GM06990 (cell line): ENCODE measurements at regions not wholly inside any gene's neighbourhood (a gene's known extent, or its start where the extent isn't known, plus 50 kb on each side); places are given as distances from the start of the nearest gene placed in this dataset.

ENCODE experiments used
- DNase-seq: peaks from one replicate; pipeline ENCODE4 v3.0.0-alpha.2; 2011; ENCODE audit not compliant: insufficient read length; ENCODE audit errors: extremely low read depth
- H3K27me3 ChIP-seq: replicated peaks from 2 replicates; pipeline ENCODE4 v1.6.0; 2011; ENCODE audit warnings: low read length; ENCODE audit not compliant: control insufficient read depth, insufficient read depth
- H3K36me3 ChIP-seq: 2 replicates; pipeline ENCODE4 v1.5.1; 2011; ENCODE audit warnings: low read length; ENCODE audit not compliant: control insufficient read depth, insufficient read depth
- H3K4me3 ChIP-seq: replicated peaks from 2 replicates; pipeline ENCODE4 v1.5.1; 2011; ENCODE audit warnings: low read depth, mild to moderate bottlenecking, control low read depth, low read length
- TF ChIP-seq, protein P1 (sequence below): IDR thresholded peaks from 2 replicates; pipeline ENCODE4 v1.5.1; 2011; ENCODE audit warnings: low read length, control low read depth, mild to moderate bottlenecking, inconsistent platforms; ENCODE audit not compliant: insufficient read depth, poor library complexity, severe bottlenecking

DNA sequence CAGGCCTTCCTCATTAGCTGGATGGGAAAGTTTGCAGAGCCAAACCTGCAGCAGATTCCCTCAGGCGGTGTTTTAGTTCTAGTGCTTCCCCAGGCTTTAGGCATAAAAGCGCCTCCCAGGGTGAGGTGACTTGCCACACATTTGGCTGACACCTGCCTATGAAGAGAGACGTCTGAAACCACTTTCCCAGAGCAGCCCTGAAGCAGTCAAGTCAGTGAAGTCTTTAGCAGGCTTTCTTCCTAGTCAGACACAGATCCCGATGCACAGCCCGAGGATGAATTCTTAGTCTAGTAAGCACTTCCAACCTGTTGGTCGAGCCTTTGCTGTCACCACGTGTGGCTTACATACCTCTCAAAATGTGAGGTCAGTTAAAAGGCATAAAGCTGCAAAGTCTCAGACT lies 484.1 kb downstream of the SMARCA1 start:
- DNase-seq, result no peak
- Histone ChIP-seq H3K36me3 (no peaks in the 10 kb centered on the region), H3K27me3 (no peaks in the 10 kb centered on the region), H3K4me3 (no peak overlapping the region)
- TF ChIP-seq, protein P1, sequence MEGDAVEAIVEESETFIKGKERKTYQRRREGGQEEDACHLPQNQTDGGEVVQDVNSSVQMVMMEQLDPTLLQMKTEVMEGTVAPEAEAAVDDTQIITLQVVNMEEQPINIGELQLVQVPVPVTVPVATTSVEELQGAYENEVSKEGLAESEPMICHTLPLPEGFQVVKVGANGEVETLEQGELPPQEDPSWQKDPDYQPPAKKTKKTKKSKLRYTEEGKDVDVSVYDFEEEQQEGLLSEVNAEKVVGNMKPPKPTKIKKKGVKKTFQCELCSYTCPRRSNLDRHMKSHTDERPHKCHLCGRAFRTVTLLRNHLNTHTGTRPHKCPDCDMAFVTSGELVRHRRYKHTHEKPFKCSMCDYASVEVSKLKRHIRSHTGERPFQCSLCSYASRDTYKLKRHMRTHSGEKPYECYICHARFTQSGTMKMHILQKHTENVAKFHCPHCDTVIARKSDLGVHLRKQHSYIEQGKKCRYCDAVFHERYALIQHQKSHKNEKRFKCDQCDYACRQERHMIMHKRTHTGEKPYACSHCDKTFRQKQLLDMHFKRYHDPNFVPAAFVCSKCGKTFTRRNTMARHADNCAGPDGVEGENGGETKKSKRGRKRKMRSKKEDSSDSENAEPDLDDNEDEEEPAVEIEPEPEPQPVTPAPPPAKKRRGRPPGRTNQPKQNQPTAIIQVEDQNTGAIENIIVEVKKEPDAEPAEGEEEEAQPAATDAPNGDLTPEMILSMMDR, result no peak

DNA sequence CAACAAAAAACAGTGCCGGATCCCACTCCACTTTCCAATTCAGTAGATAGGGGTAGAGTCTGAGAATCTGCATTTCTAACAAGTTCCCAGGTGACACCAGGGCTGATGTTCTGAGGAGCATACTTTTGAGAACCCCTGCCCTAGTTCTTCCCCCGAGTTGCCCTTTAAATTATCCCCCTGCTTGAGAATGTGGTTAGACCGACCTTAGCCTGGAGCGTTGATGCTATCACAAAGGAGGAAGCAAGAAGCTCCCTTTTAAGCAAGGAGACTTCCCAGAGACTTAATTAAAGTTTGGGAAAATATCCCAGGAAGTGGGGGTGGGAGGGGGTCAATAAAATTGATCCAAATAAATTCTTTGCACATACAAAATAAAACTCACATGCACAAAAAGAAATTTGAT lies 485.9 kb downstream of the SMARCA1 start:
- Histone ChIP-seq H3K36me3 (no peaks in the 10 kb centered on the region), H3K4me3 (no peak overlapping the region), H3K27me3 (no peaks in the 10 kb centered on the region)
- no peak for DNase-seq
- TF ChIP-seq, protein P1, result no peak

- DNase-seq, result no peak
- TF ChIP-seq, protein P1, result no peak
- no peaks in the 10 kb centered on the region for H3K36me3 ChIP-seq
- H3K4me3 ChIP-seq, result no peak overlapping the region
- no peaks in the 10 kb centered on the region for H3K27me3 ChIP-seq
These were observed 488.1 kb downstream of the SMARCA1 start for GRCh38 chrX:129035180-129035579.

GRCh38 chrX:129034196-129034595 lies 489.1 kb downstream of the SMARCA1 start:
- no peaks in the 10 kb centered on the region for H3K36me3 ChIP-seq
- H3K27me3 ChIP-seq, result no peaks in the 10 kb centered on the region
- TF ChIP-seq, protein P1, result no peak
- no peak for DNase-seq
- H3K4me3 ChIP-seq, result no peak overlapping the region

GRCh38 chrX:129026202-129026601 lies 497.1 kb downstream of the SMARCA1 start:
- TF ChIP-seq, protein P1, result no peak
- Histone ChIP-seq H3K4me3 (no peak overlapping the region), H3K27me3 (no peaks in the 10 kb centered on the region), H3K36me3 (no peaks in the 10 kb centered on the region)
- no peak for DNase-seq

- DNase-seq, result no peak
- TF ChIP-seq, protein P1, result no peak
- Histone ChIP-seq H3K36me3 (no peaks in the 10 kb centered on the region), H3K4me3 (no peak overlapping the region), H3K27me3 (no peaks in the 10 kb centered on the region)
These were observed 497.9 kb downstream of the SMARCA1 start for GRCh38 chrX:129025376-129025775.
